Astrocyte (in vitro differentiated cells and primary cell): ENCODE measurements at regions not wholly inside any gene's neighbourhood (a gene's known extent, or its start where the extent isn't known, plus 50 kb on each side); places are given as distances from the start of the nearest gene placed in this dataset.

Experiments
- DNase-seq: peaks from one replicate; pipeline ENCODE4 v3.0.0-alpha.2; 2010; ENCODE audit warnings: low read depth
- FAIRE-seq: peaks from 2 replicates; lab custom pipeline; 2011; peaks lifted over from hg19 to GRCh38; lab: Jason Lieb, UNC
- H2AFZ ChIP-seq: 2 replicates; pipeline ENCODE4 v1.6.0; 2012; ENCODE audit warnings: low read depth, low read length, inconsistent platforms
- H3K27ac ChIP-seq: 2 replicates; pipeline ENCODE4 v1.5.1; 2011; ENCODE audit warnings: low read depth, low read length, inconsistent platforms
- H3K27me3 ChIP-seq: 2 replicates; pipeline ENCODE4 v1.6.0; 2011; ENCODE audit warnings: low read length, inconsistent platforms; ENCODE audit not compliant: insufficient read depth
- H3K36me3 ChIP-seq: 2 replicates; pipeline ENCODE4 v1.5.1; 2011; ENCODE audit warnings: low read length, inconsistent platforms; ENCODE audit not compliant: insufficient read depth
- H3K4me1 ChIP-seq: 2 replicates; pipeline ENCODE4 v1.5.1; 2011; ENCODE audit warnings: low read length, inconsistent platforms; ENCODE audit not compliant: insufficient read depth
- H3K4me2 ChIP-seq: 2 replicates; pipeline ENCODE4 v1.6.0; 2012; ENCODE audit warnings: low read length, inconsistent platforms
- H3K4me3 ChIP-seq: 2 replicates; pipeline ENCODE4 v1.5.1; 2011; ENCODE audit warnings: low read depth, mild to moderate bottlenecking, low read length, inconsistent platforms; ENCODE audit not compliant: insufficient read depth
- H3K79me2 ChIP-seq: 2 replicates; pipeline ENCODE4 v1.6.0; 2012; ENCODE audit warnings: mild to moderate bottlenecking, low read length, inconsistent platforms; ENCODE audit not compliant: insufficient read depth
- H3K9ac ChIP-seq: 2 replicates; pipeline ENCODE4 v1.6.0; 2012; ENCODE audit warnings: mild to moderate bottlenecking, low read length, inconsistent platforms
- H3K9me3 ChIP-seq: 2 replicates; pipeline ENCODE4 v1.5.1; 2012; ENCODE audit warnings: low read depth, mild to moderate bottlenecking, low read length, inconsistent platforms; ENCODE audit not compliant: insufficient read depth
- H4K20me1 ChIP-seq: 2 replicates; pipeline ENCODE4 v1.6.0; 2012; ENCODE audit warnings: low read length, inconsistent platforms; ENCODE audit not compliant: insufficient read depth
- H3K27ac Mint-ChIP-seq: one replicate; pipeline ENCODE4 v1.8.0; 2021; ENCODE audit warnings: mild to moderate bottlenecking, mixed read lengths; ENCODE audit not compliant: unreplicated experiment
- H3K27me3 Mint-ChIP-seq: one replicate; pipeline ENCODE4 v1.8.0; 2021; ENCODE audit warnings: low read depth, mixed read lengths; ENCODE audit not compliant: unreplicated experiment
- H3K36me3 Mint-ChIP-seq: one replicate; pipeline ENCODE4 v1.8.0; 2021; ENCODE audit warnings: low read depth, mixed read lengths; ENCODE audit not compliant: unreplicated experiment
- H3K4me1 Mint-ChIP-seq: one replicate; pipeline ENCODE4 v1.8.0; 2021; ENCODE audit warnings: low read depth, mixed read lengths; ENCODE audit not compliant: unreplicated experiment
- H3K4me3 Mint-ChIP-seq: one replicate; pipeline ENCODE4 v1.8.0; 2021; ENCODE audit warnings: mild to moderate bottlenecking, moderate library complexity, mixed read lengths; ENCODE audit not compliant: unreplicated experiment
- H3K9me3 Mint-ChIP-seq: one replicate; pipeline ENCODE4 v1.8.0; 2021; ENCODE audit warnings: mild to moderate bottlenecking, mixed read lengths; ENCODE audit not compliant: unreplicated experiment
- EZH2 ChIP-seq: IDR thresholded peaks from 2 replicates; pipeline ENCODE4 v1.6.1; 2012; ENCODE audit warnings: mild to moderate bottlenecking, low read length, inconsistent platforms; ENCODE audit not compliant: insufficient read depth
- TF ChIP-seq, protein P1 (sequence below): IDR thresholded peaks from 2 replicates; pipeline ENCODE4 v1.5.1; 2011; ENCODE audit warnings: low read depth, mild to moderate bottlenecking, inconsistent platforms, low read length, moderate library complexity; ENCODE audit not compliant: insufficient read depth

DNA sequence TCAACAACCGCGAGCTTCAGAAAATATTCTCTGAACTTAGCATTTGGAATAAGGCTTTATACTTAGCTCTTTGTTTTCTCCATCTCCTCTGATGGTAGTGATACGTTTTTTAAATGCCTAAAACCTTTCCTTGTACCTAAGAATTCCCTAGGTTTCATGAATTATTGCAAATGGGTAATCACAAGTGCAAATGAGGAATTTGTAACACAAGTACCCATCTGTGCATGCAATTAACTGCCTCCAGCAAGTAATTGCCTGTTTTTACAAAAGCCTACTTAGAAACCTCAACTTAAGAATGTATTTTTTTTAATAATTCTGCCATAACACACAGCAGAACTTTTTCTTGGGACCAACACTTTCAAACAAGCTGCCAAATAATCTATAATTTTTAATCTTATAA is 149.2 kb downstream of the PHLDA1 start:
- H3K36me3 Mint-ChIP-seq, result no peaks in the 10 kb centered on the region
- no peak for FAIRE-seq
- Histone ChIP-seq H3K4me2 (no peak overlapping the region), H3K27ac (no peak overlapping the region), H3K36me3 (no peaks in the 10 kb centered on the region), H3K4me1 (peaks cover 7% of the 10 kb centered on the region), H2AFZ (no peak overlapping the region), H3K9ac (no peak overlapping the region), H3K27me3 (no peaks in the 10 kb centered on the region), H3K4me3 (no peak overlapping the region), H3K79me2 (no peaks in the 10 kb centered on the region), H3K9me3 (no peaks in the 10 kb centered on the region), H4K20me1 (no peaks in the 10 kb centered on the region)
- H3K27ac Mint-ChIP-seq, result no peak overlapping the region
- H3K9me3 Mint-ChIP-seq, result no peaks in the 10 kb centered on the region
- no peak for DNase-seq
- peaks cover 11% of the 10 kb centered on the region for H3K4me1 Mint-ChIP-seq
- TF ChIP-seq EZH2, result no peak
- TF ChIP-seq, protein P1, sequence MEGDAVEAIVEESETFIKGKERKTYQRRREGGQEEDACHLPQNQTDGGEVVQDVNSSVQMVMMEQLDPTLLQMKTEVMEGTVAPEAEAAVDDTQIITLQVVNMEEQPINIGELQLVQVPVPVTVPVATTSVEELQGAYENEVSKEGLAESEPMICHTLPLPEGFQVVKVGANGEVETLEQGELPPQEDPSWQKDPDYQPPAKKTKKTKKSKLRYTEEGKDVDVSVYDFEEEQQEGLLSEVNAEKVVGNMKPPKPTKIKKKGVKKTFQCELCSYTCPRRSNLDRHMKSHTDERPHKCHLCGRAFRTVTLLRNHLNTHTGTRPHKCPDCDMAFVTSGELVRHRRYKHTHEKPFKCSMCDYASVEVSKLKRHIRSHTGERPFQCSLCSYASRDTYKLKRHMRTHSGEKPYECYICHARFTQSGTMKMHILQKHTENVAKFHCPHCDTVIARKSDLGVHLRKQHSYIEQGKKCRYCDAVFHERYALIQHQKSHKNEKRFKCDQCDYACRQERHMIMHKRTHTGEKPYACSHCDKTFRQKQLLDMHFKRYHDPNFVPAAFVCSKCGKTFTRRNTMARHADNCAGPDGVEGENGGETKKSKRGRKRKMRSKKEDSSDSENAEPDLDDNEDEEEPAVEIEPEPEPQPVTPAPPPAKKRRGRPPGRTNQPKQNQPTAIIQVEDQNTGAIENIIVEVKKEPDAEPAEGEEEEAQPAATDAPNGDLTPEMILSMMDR, result no peak
- H3K27me3 Mint-ChIP-seq, result no peaks in the 10 kb centered on the region
- no peak overlapping the region for H3K4me3 Mint-ChIP-seq

DNA sequence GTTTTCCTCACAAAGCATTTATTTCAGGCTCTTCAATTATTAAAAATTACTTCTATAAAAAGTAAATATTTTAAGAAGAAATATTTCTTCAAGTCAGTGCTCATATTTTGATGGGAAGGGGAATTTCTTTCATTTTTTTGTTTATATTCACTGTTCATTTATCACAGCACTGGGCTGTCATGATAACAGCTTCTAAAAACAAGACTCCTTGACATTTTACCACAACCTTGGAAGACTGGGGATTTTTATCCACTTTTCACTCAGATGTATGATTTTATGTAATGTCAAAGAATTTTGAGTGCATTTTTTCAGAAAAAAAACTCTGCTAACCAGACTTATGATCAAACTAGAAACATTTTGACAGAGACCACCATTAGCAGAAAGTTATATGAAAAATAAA is 149.7 kb downstream of the PHLDA1 start:
- Histone ChIP-seq H3K27me3 (no peaks in the 10 kb centered on the region), H3K4me2 (no peak overlapping the region), H3K9me3 (no peaks in the 10 kb centered on the region), H3K9ac (no peak overlapping the region), H3K4me3 (no peak overlapping the region), H4K20me1 (no peaks in the 10 kb centered on the region), H2AFZ (no peak overlapping the region), H3K4me1 (peaks cover 12% of the 10 kb centered on the region), H3K36me3 (no peaks in the 10 kb centered on the region), H3K79me2 (no peaks in the 10 kb centered on the region), H3K27ac (no peak overlapping the region)
- TF ChIP-seq, protein P1, result no peak
- TF ChIP-seq EZH2, result no peak
- peak; percentile 66 for DNase-seq
- H3K36me3 Mint-ChIP-seq, result no peaks in the 10 kb centered on the region
- H3K4me3 Mint-ChIP-seq, result no peak overlapping the region
- FAIRE-seq, result no peak
- H3K27ac Mint-ChIP-seq, result no peak overlapping the region
- no peaks in the 10 kb centered on the region for H3K9me3 Mint-ChIP-seq
- H3K4me1 Mint-ChIP-seq, result peaks cover 16% of the 10 kb centered on the region
- H3K27me3 Mint-ChIP-seq, result no peaks in the 10 kb centered on the region

DNA sequence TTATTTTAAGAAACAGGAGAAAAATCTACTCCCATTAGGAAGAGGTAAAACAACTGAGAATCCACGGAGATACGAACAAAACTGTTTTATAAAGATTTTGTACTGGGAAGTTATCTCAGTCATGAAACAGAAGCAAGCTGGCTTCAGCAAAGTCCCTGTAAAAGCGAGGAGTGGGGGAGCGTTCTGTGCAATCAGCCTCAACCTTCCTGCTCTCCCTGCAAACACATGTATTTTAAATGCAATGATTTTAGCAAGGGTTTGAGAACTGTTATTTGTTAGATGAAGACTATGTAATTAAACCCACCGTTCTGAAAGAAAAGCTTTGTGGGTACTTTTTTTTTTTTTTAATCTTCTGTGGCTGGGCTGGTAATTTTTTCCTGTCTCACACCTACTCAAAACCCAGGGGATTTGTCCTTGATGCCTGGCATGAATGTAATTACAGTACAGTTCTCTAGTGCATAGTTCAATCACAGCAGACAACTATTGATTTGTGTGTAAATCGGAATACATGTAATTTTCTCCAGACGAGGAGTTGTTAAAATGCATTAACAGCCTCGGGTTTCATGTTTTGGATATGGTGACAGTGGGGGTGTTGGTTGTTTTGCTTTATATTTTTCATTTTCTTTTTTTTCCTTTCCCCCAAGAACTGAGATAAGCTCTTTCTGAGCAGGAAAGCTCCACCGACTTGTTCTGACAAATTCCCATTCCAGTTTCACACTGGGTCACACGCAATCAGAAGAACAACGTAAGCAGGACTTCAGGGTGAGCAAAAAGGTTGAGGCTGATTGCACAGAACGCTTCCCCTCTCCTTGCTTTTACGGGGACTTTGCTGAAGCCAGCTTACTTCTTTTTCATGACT is 153.6 kb downstream of the PHLDA1 start:
- H3K79me2 ChIP-seq, result no peaks in the 10 kb centered on the region
- DNase-seq (no peak), FAIRE-seq (no peak)
- H3K27ac ChIP-seq, result peak overlapping the region; percentile 45
- no peaks in the 10 kb centered on the region for H3K27me3 ChIP-seq
- no peaks in the 10 kb centered on the region for H3K27me3 Mint-ChIP-seq
- peak overlapping the region; percentile 53 for H3K9ac ChIP-seq
- no peaks in the 10 kb centered on the region for H3K9me3 Mint-ChIP-seq
- peaks cover 20% of the 10 kb centered on the region for H3K4me1 Mint-ChIP-seq
- H4K20me1 ChIP-seq, result no peaks in the 10 kb centered on the region
- H2AFZ ChIP-seq, result no peak overlapping the region
- no peak overlapping the region for H3K4me3 Mint-ChIP-seq
- H3K9me3 ChIP-seq, result no peaks in the 10 kb centered on the region
- H3K27ac Mint-ChIP-seq, result peak overlapping the region; percentile 41
- H3K36me3 ChIP-seq, result no peaks in the 10 kb centered on the region
- H3K36me3 Mint-ChIP-seq, result no peaks in the 10 kb centered on the region
- peaks cover 15% of the 10 kb centered on the region for H3K4me1 ChIP-seq
- no peak for TF ChIP-seq EZH2
- TF ChIP-seq, protein P1, result no peak
- H3K4me3 ChIP-seq, result no peak overlapping the region
- peak overlapping the region; percentile 55 for H3K4me2 ChIP-seq
